OCI-LY7 (cell line): ENCODE measurements at regions not wholly inside any gene's neighbourhood (a gene's known extent, or its start where the extent isn't known, plus 50 kb on each side); places are given as distances from the start of the nearest gene placed in this dataset.

Experiments used
- BruUV-seq: library from RNA; stranded (reverse); fragments of 400-500 nt; replicated peaks from 2 replicates; lab custom pipeline; 2021; lab: Mats Ljungman, UMichigan
- CTCF ChIA-PET: fragments of 300-600 bp; sonication (Branson Sonifier 250); formaldehyde crosslinking; loops from one replicate; lab custom pipeline; 2022; ENCODE audit warnings: antibody characterized with exemption; ENCODE audit not compliant: unreplicated experiment; lab: Charles Lee
- POLR2A ChIA-PET: fragments of 300-600 bp; sonication (Branson Sonifier 250); formaldehyde crosslinking; loops from one replicate; lab custom pipeline; 2022; ENCODE audit warnings: antibody characterized with exemption; lab: Charles Lee
- DNase-seq: peaks from one replicate; pipeline ENCODE4 v3.0.0-alpha.2; 2015; ENCODE audit warnings: low spot score
- H2AFZ ChIP-seq: fragments of 200-600 bp; sonication (generic), shearing (Covaris generic); 2 replicates; pipeline ENCODE4 v1.6.1; 2014; ENCODE audit warnings: mild to moderate bottlenecking, antibody characterized with exemption, low read length, moderate library complexity
- H3K27ac ChIP-seq: fragments of 200-600 bp; sonication (generic); 2 replicates; pipeline ENCODE4 v1.5.1; 2014; ENCODE audit warnings: mixed run types, low read depth, mild to moderate bottlenecking, moderate library complexity, low read length, inconsistent platforms; ENCODE audit not compliant: poor library complexity, severe bottlenecking
- H3K36me3 ChIP-seq: fragments of 200-600 bp; sonication (generic); 2 replicates; pipeline ENCODE4 v1.6.1; 2014; ENCODE audit warnings: mild to moderate bottlenecking, antibody characterized with exemption, low read length, moderate library complexity, mixed read lengths; ENCODE audit not compliant: insufficient read depth
- H3K4me1 ChIP-seq: fragments of 200-600 bp; sonication (generic); 2 replicates; pipeline ENCODE4 v1.5.1; 2014; ENCODE audit warnings: mild to moderate bottlenecking, low read length; ENCODE audit not compliant: insufficient read depth, poor library complexity, severe bottlenecking
- H3K4me2 ChIP-seq: fragments of 200-600 bp; sonication (generic); 2 replicates; pipeline ENCODE4 v1.6.1; 2014; ENCODE audit warnings: mild to moderate bottlenecking, low read length
- H3K4me3 ChIP-seq: fragments of 200-600 bp; sonication (generic); 2 replicates; pipeline ENCODE4 v1.5.1; 2014; ENCODE audit warnings: mild to moderate bottlenecking, low read depth, low read length; ENCODE audit not compliant: poor library complexity, severe bottlenecking
- H3K79me2 ChIP-seq: fragments of 200-600 bp; sonication (generic); 2 replicates; pipeline ENCODE4 v1.6.1; 2016; ENCODE audit warnings: low read depth, mild to moderate bottlenecking, low read length, moderate library complexity, mixed read lengths; ENCODE audit not compliant: insufficient read depth
- H3K9me2 ChIP-seq: fragments of 200-600 bp; sonication (generic); 2 replicates; pipeline ENCODE4 v1.6.1; 2016; ENCODE audit warnings: mild to moderate bottlenecking, low read length, mixed read lengths; ENCODE audit not compliant: insufficient read depth
- H3K9me3 ChIP-seq: fragments of 200-600 bp; sonication (generic); 2 replicates; pipeline ENCODE4 v1.6.1; 2014; ENCODE audit warnings: mild to moderate bottlenecking, mixed run types, low read length, mixed read lengths
- H4K20me1 ChIP-seq: fragments of 200-600 bp; sonication (generic); 2 replicates; pipeline ENCODE4 v1.6.1; 2014; ENCODE audit warnings: mild to moderate bottlenecking, antibody characterized with exemption, low read length, moderate library complexity, mixed read lengths; ENCODE audit not compliant: insufficient read depth
- CTCF ChIP-seq: fragments of 200-600 bp; sonication (generic); conservative IDR thresholded peaks from 2 replicates; pipeline ENCODE4 v1.5.1; 2014; ENCODE audit warnings: mild to moderate bottlenecking, antibody characterized with exemption, low read length, moderate library complexity, mixed read lengths
- EZH2phosphoT487 ChIP-seq: fragments of 200-600 bp; sonication (generic); IDR thresholded peaks from 2 replicates; pipeline ENCODE4 v1.6.1; 2018; ENCODE audit warnings: low read depth, borderline replicate concordance, mild to moderate bottlenecking, mixed run types, antibody characterized with exemption, low read length, moderate library complexity, mixed read lengths
- intact Hi-C: fragments of 100-400 bp; cut with micrococcal nuclease; formaldehyde crosslinking; loops from one replicate; pipeline ENCODE4 v1.10.0; 2022; ENCODE audit not compliant: unreplicated experiment

GRCh38 chr3:59545374-59545773 is 495.5 kb upstream of the CFAP20DC start:
- H3K4me2 ChIP-seq: no peak overlapping the region
- no peaks in the 10 kb centered on the region for H4K20me1 ChIP-seq
- ChIA-PET POLR2A (no interaction called here), CTCF (no interaction called here)
- no peaks in the 10 kb centered on the region for H3K9me2 ChIP-seq
- H3K4me1 ChIP-seq: no peaks in the 10 kb centered on the region
- H3K36me3 ChIP-seq: no peaks in the 10 kb centered on the region
- no peak for TF ChIP-seq EZH2phosphoT487
- no peak for TF ChIP-seq CTCF
- H3K79me2 ChIP-seq: no peaks in the 10 kb centered on the region
- no peak overlapping the region for H3K27ac ChIP-seq
- no TSS peak for BruUV-seq
- no peak for DNase-seq
- H2AFZ ChIP-seq: no peak overlapping the region
- no peaks in the 10 kb centered on the region for H3K9me3 ChIP-seq
- intact Hi-C loops: no loop called here
- H3K4me3 ChIP-seq: no peak overlapping the region

DNA sequence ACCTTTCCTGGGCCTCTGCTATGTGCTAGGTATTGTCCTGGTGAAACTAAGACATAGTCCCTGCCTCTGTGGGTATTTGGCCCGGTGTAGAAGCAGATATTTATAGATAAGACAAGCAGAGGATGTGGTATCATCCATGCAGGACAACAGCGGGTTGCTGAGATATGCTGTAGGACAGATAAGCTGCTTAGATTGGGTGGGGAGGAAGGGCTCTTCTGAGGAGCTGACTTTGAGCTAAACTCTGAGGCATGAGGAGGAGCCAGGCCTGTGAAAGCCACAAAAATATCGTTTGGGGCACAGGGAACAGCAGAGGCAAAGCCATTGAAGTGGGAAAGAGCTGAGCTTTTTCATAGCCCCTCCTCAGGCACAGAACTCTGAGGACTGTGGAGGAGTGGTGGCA is 492.5 kb upstream of the CFAP20DC start:
- TF ChIP-seq CTCF: no peak
- no peak for TF ChIP-seq EZH2phosphoT487
- CTCF ChIA-PET: no interaction called here
- BruUV-seq: no TSS peak

DNA sequence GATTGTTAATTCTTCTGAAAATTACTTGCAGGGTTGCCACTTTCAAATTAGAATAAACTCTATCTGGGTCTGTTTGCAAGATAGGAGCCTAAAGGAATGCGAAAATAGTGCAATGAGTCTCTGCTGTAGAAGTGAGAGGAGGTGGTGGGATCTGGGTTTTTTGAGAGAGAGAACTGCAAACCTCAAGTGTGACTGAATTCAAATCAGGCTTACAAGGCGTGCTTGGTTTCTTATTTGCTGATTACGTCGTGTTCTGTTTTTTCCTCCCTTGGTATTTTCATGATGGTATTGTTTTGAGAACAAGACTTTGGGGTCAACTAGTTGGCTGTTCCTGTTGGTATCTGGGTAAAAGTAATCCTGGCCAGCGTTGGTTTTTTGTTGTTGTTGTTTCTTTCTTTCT is 490.9 kb upstream of the CFAP20DC start:
- Histone ChIP-seq H3K4me1 (no peaks in the 10 kb centered on the region), H2AFZ (no peak overlapping the region), H3K79me2 (no peaks in the 10 kb centered on the region), H3K4me3 (no peak overlapping the region), H3K9me3 (no peaks in the 10 kb centered on the region), H3K4me2 (no peak overlapping the region), H3K36me3 (no peaks in the 10 kb centered on the region), H3K27ac (no peak overlapping the region), H3K9me2 (no peaks in the 10 kb centered on the region), H4K20me1 (no peaks in the 10 kb centered on the region)
- intact Hi-C loops: no loop called here
- no peak for DNase-seq
- ChIA-PET POLR2A (no interaction called here), CTCF (no interaction called here)
- no peak for TF ChIP-seq EZH2phosphoT487
- no peak for TF ChIP-seq CTCF
- no TSS peak for BruUV-seq

More for the DNA sequence above, 492.5 kb upstream of the CFAP20DC start:
- no peaks in the 10 kb centered on the region for H4K20me1 ChIP-seq
- H3K9me3 ChIP-seq: no peaks in the 10 kb centered on the region
- no peak overlapping the region for H2AFZ ChIP-seq
- H3K79me2 ChIP-seq: no peaks in the 10 kb centered on the region
- H3K4me3 ChIP-seq: no peak overlapping the region
- H3K9me2 ChIP-seq: no peaks in the 10 kb centered on the region
- H3K4me2 ChIP-seq: no peak overlapping the region
- no peaks in the 10 kb centered on the region for H3K36me3 ChIP-seq
- no peak overlapping the region for H3K27ac ChIP-seq
- no peak for DNase-seq
- no peaks in the 10 kb centered on the region for H3K4me1 ChIP-seq
- intact Hi-C loops: no loop called here
- POLR2A ChIA-PET: no interaction called here
